ENCODE measurements at regions not wholly inside any gene's neighbourhood (a gene's known extent, or its start where the extent isn't known, plus 50 kb on each side); places are given as distances from the start of the nearest gene placed in this dataset.

- DNase-seq = no peak
Measured at GRCh38 chr5:3542769-3543168, 52.9 kb upstream of the IRX1 start.

DNA sequence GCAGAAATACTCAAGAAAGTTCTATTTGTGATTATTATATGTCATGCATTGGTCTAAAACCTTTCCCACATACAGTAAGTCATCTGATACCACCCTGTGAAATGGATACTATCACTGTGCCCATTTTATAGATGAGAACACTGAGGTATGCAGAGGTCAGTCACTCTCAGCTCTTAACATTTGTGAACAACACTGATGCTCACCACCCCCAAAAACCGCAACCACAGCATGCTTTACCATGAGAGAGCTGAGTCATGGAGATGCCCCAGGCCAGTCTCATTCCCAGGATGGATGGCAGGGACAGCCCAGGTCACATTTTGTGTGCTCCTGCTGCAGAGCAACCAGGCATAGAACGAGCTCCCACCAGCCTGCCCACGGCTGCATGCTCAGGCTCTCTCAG is 53.5 kb upstream of the IRX1 start:
- Histone ChIP-seq H3K4me3 (no peak overlapping the region), H3K36me3 (ENCODE audit: insufficient read depth in 1 of 2, low read depth in 1 of 2) (no peaks in the 10 kb centered on the region), H3K27me3 (ENCODE audit: insufficient read depth in 3 of 3, low read length in 2 of 3) (no peaks in the 10 kb centered on the region), H3K9me3 (no peaks in the 10 kb centered on the region), H3K4me1 (no peaks in the 10 kb centered on the region), H3K27ac (no peak overlapping the region)
- intact Hi-C loops (cut with DNase I) = no loop called here
- TF ChIP-seq, protein P1, sequence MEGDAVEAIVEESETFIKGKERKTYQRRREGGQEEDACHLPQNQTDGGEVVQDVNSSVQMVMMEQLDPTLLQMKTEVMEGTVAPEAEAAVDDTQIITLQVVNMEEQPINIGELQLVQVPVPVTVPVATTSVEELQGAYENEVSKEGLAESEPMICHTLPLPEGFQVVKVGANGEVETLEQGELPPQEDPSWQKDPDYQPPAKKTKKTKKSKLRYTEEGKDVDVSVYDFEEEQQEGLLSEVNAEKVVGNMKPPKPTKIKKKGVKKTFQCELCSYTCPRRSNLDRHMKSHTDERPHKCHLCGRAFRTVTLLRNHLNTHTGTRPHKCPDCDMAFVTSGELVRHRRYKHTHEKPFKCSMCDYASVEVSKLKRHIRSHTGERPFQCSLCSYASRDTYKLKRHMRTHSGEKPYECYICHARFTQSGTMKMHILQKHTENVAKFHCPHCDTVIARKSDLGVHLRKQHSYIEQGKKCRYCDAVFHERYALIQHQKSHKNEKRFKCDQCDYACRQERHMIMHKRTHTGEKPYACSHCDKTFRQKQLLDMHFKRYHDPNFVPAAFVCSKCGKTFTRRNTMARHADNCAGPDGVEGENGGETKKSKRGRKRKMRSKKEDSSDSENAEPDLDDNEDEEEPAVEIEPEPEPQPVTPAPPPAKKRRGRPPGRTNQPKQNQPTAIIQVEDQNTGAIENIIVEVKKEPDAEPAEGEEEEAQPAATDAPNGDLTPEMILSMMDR (IDR thresholded peaks at IDR 0.05) = no peak
- DNase-seq = no peak
- no peak for ATAC-seq
- WGBS, 3 donors = 64 to 67% (median 66%) methylated on average over 3 of the region's 3 CpGs

More at GRCh38 chr5:3542769-3543168, 52.9 kb upstream of the IRX1 start:
- intact Hi-C loops (cut with DNase I) = no loop called here
- H3K36me3 ChIP-seq (ENCODE audit: insufficient read depth in 1 of 2, low read depth in 1 of 2) = no peaks in the 10 kb centered on the region
- H3K4me1 ChIP-seq = no peaks in the 10 kb centered on the region
- no peak overlapping the region for H3K27ac ChIP-seq
- no peak for ATAC-seq
- no peaks in the 10 kb centered on the region for H3K27me3 ChIP-seq (ENCODE audit: insufficient read depth in 3 of 3, low read length in 2 of 3)
- no peaks in the 10 kb centered on the region for H3K9me3 ChIP-seq
- 67 to 77% (median 77%) methylated on average over 7 of the region's 7 CpGs for WGBS, 3 donors
- no peak overlapping the region for H3K4me3 ChIP-seq
- TF ChIP-seq, protein P1 (IDR thresholded peaks at IDR 0.05) = no peak

- no peak for ATAC-seq
- intact Hi-C loops (cut with DNase I) = no loop called here
- no peak overlapping the region for H3K27ac ChIP-seq
- 80 to 91% (median 89%) methylated on average over 8 of the region's 8 CpGs for WGBS, 3 donors
- no peak for DNase-seq
- no peaks in the 10 kb centered on the region for H3K4me1 ChIP-seq
- TF ChIP-seq, protein P1 (IDR thresholded peaks at IDR 0.05) = no peak
- no peak overlapping the region for H3K4me3 ChIP-seq
- no peaks in the 10 kb centered on the region for H3K36me3 ChIP-seq (ENCODE audit: insufficient read depth in 1 of 2, low read depth in 1 of 2)
- H3K27me3 ChIP-seq (ENCODE audit: insufficient read depth in 3 of 3, low read length in 2 of 3) = no peaks in the 10 kb centered on the region
- no peaks in the 10 kb centered on the region for H3K9me3 ChIP-seq
Measured at GRCh38 chr5:3538886-3539285, 56.7 kb upstream of the IRX1 start.

- H3K27me3 ChIP-seq (ENCODE audit: insufficient read depth in 3 of 3, low read length in 2 of 3) = no peaks in the 10 kb centered on the region
- no peaks in the 10 kb centered on the region for H3K36me3 ChIP-seq (ENCODE audit: insufficient read depth in 1 of 2, low read depth in 1 of 2)
- H3K4me3 ChIP-seq = no peak overlapping the region
- 88 to 92% (median 92%) methylated on average over 8 of the region's 8 CpGs for WGBS, 3 donors
- H3K27ac ChIP-seq = no peak overlapping the region
- intact Hi-C loops (cut with DNase I) = no loop called here
- no peak for ATAC-seq
- TF ChIP-seq, protein P1 (IDR thresholded peaks at IDR 0.05) = no peak
- H3K9me3 ChIP-seq = no peaks in the 10 kb centered on the region
- H3K4me1 ChIP-seq = no peaks in the 10 kb centered on the region
- DNase-seq = no peak
Measured at GRCh38 chr5:3537942-3538341, 57.7 kb upstream of the IRX1 start.

GRCh38 chr5:3535414-3536211 is 60.0 kb upstream of the IRX1 start:
- no peaks in the 10 kb centered on the region for H3K4me1 ChIP-seq
- H3K36me3 ChIP-seq (ENCODE audit: insufficient read depth in 1 of 2, low read depth in 1 of 2) = no peaks in the 10 kb centered on the region
- H3K4me3 ChIP-seq = no peak overlapping the region
- no peaks in the 10 kb centered on the region for H3K9me3 ChIP-seq
- no peak overlapping the region for H3K27ac ChIP-seq
- H3K27me3 ChIP-seq (ENCODE audit: insufficient read depth in 3 of 3, low read length in 2 of 3) = no peaks in the 10 kb centered on the region
- TF ChIP-seq, protein P1 (IDR thresholded peaks at IDR 0.05) = no peak
- DNase-seq (no peak), ATAC-seq (no peak)
- intact Hi-C loops (cut with DNase I) = no loop called here
- WGBS, 3 donors = 93 to 94% (median 94%) methylated on average over 59 to 60 of the region's 60 CpGs

Measured in psoas muscle (tissue), 7 donors.